ENCODE measurements at regions not wholly inside any gene's neighbourhood (a gene's known extent, or its start where the extent isn't known, plus 50 kb on each side); places are given as distances from the start of the nearest gene placed in this dataset.

DNA sequence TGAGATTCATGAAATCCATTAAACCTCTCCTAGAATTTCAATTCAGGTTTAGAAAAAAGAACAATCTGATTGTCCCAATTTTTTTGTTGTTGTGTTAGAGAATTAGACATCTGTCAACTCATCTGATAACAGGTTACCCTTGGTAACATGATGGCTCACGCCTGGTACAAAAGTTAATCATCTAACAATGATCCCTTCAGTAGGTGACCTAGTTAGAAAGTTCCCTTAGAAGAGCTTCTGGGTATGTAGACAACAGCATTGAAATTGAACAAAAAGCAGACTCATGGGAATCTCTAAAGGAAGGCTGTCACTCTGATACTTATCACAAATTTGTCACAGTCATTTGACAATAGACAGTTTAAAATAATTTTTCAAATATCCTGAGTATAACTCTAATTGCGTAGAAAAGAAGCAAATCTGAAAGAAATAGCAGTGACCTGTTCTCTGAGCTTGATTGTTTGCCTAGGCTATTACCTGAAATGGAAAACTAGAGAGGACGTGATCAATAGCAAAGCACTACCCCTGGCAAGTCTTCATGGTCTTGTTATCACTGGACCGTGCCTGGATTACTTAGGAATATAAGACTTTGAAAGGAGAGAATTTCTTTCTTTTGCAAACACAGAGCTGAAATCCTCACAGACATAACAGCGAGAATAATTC, 880.4 kb upstream of the AGA start:
- Histone ChIP-seq H3K4me1 (no peaks in the 10 kb centered on the region), H3K27me3 (no peaks in the 10 kb centered on the region), H3K4me3 (no peak overlapping the region), H3K36me3 (no peaks in the 10 kb centered on the region), H3K27ac (no peak overlapping the region), H3K9me3 (no peaks in the 10 kb centered on the region)
- intact Hi-C loops (cut with DNase I), result no loop called here
- DNase-seq (ENCODE audit: extremely low spot score in 2 of 2), result no peak
- TF ChIP-seq, protein P1, sequence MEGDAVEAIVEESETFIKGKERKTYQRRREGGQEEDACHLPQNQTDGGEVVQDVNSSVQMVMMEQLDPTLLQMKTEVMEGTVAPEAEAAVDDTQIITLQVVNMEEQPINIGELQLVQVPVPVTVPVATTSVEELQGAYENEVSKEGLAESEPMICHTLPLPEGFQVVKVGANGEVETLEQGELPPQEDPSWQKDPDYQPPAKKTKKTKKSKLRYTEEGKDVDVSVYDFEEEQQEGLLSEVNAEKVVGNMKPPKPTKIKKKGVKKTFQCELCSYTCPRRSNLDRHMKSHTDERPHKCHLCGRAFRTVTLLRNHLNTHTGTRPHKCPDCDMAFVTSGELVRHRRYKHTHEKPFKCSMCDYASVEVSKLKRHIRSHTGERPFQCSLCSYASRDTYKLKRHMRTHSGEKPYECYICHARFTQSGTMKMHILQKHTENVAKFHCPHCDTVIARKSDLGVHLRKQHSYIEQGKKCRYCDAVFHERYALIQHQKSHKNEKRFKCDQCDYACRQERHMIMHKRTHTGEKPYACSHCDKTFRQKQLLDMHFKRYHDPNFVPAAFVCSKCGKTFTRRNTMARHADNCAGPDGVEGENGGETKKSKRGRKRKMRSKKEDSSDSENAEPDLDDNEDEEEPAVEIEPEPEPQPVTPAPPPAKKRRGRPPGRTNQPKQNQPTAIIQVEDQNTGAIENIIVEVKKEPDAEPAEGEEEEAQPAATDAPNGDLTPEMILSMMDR (IDR thresholded peaks at IDR 0.05), result no peak
- TF ChIP-seq POLR2AphosphoS5 (IDR thresholded peaks at IDR 0.05; ENCODE audit: insufficient read depth in 1 of 2, low read depth in 1 of 2) (no peak), POLR2A (IDR thresholded peaks at IDR 0.05) (no peak)

DNA sequence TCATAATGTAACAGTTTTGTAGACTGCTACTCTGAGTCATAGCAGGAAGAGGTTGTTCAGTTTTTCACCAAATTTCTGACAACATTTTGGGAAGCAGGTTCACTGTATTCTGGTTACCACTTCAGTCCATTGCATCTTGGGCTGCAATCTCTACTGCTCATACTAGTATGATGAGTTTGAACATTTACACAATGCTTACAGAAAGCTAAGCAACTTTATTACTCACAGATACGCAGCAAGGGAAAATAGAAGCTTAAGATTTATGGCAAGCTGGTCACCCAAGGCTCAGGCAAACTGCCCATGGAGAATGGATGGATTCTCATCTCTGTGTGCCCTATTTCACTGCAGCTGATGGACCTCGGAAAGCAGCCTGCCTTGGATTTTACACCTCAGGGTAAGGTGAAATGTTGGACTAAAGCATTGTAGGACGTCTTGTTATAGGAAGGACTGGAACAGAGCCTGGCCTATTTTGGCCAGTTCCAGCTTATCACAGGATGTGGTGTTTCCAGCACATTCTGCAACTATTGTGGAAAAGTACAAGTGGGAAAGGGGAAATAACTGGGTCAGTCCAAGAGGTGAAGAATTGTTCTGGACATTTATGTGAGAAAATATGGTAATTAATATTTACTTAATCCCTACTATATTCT, 887.1 kb upstream of the AGA start:
- intact Hi-C loops (cut with DNase I), result no loop called here

DNA sequence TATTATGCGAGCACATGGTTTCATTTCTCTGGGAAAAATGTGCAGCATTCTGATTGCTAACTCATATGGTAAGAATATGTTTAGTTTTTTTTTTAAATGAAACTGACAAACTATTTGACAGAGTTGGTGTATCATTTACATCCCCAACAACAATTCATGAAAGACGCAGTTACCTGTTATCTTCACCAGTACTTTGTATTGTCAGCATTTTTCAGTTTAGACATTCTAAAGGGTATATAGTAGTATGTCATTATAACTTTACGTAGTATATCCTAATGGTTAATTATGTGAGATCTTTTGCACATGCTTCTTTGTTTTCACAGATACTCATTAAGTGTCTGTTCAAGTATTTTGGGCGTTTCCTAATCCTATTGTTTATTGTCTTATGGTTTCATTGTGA, 891.1 kb upstream of the AGA start:
- no peak overlapping the region for H3K27ac ChIP-seq
- no peak for TF ChIP-seq POLR2AphosphoS5 (IDR thresholded peaks at IDR 0.05; ENCODE audit: insufficient read depth in 1 of 2, low read depth in 1 of 2)
- TF ChIP-seq POLR2A (IDR thresholded peaks at IDR 0.05), result no peak
- TF ChIP-seq, protein P1 (IDR thresholded peaks at IDR 0.05), result no peak
- no peaks in the 10 kb centered on the region for H3K36me3 ChIP-seq
- DNase-seq (ENCODE audit: extremely low spot score in 2 of 2), result no peak
- H3K9me3 ChIP-seq, result no peaks in the 10 kb centered on the region
- no peaks in the 10 kb centered on the region for H3K4me1 ChIP-seq
- intact Hi-C loops (cut with DNase I), result no loop called here
- no peak overlapping the region for H3K4me3 ChIP-seq
- no peaks in the 10 kb centered on the region for H3K27me3 ChIP-seq

More for the DNA sequence above, 887.1 kb upstream of the AGA start:
- Histone ChIP-seq H3K4me1 (no peaks in the 10 kb centered on the region), H3K36me3 (no peaks in the 10 kb centered on the region), H3K27me3 (no peaks in the 10 kb centered on the region), H3K27ac (no peak overlapping the region), H3K9me3 (no peaks in the 10 kb centered on the region), H3K4me3 (no peak overlapping the region)
- TF ChIP-seq POLR2AphosphoS5 (IDR thresholded peaks at IDR 0.05; ENCODE audit: insufficient read depth in 1 of 2, low read depth in 1 of 2) (no peak), POLR2A (IDR thresholded peaks at IDR 0.05) (no peak)
- TF ChIP-seq, protein P1 (IDR thresholded peaks at IDR 0.05), result no peak
- no peak for DNase-seq (ENCODE audit: extremely low spot score in 2 of 2)

DNA sequence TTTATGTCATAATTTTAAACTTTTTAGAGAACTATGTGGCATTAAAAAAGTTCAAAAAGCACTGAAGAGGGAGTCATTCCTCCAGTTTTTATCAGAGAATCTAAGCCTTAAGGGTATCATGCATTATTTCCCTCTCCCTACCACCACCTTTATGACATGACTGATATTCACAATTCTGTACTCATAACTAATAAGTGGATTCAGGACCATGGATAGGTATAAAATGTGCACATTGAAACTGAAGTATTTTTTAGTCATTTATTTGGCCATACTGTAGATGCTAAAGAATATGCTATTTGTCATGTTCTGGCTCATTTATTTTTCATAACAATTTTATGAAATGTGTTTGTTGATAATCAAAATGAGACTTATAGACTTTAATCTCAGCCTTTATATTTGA, 897.5 kb upstream of the AGA start:
- no peak for DNase-seq (ENCODE audit: extremely low spot score in 2 of 2)
- intact Hi-C loops (cut with DNase I), result no loop called here

More for the DNA sequence above, 897.5 kb upstream of the AGA start:
- no peaks in the 10 kb centered on the region for H3K4me1 ChIP-seq
- no peaks in the 10 kb centered on the region for H3K27me3 ChIP-seq
- no peaks in the 10 kb centered on the region for H3K36me3 ChIP-seq
- H3K27ac ChIP-seq, result no peak overlapping the region
- TF ChIP-seq POLR2A (IDR thresholded peaks at IDR 0.05) (no peak), POLR2AphosphoS5 (IDR thresholded peaks at IDR 0.05; ENCODE audit: insufficient read depth in 1 of 2, low read depth in 1 of 2) (no peak)
- TF ChIP-seq, protein P1 (IDR thresholded peaks at IDR 0.05), result no peak
- no peaks in the 10 kb centered on the region for H3K9me3 ChIP-seq
- H3K4me3 ChIP-seq, result no peak overlapping the region

Data from vagina (tissue), 2 donors.